ENCODE measurements at regions not wholly inside any gene's neighbourhood (a gene's known extent, or its start where the extent isn't known, plus 50 kb on each side); places are given as distances from the start of the nearest gene placed in this dataset.

DNA sequence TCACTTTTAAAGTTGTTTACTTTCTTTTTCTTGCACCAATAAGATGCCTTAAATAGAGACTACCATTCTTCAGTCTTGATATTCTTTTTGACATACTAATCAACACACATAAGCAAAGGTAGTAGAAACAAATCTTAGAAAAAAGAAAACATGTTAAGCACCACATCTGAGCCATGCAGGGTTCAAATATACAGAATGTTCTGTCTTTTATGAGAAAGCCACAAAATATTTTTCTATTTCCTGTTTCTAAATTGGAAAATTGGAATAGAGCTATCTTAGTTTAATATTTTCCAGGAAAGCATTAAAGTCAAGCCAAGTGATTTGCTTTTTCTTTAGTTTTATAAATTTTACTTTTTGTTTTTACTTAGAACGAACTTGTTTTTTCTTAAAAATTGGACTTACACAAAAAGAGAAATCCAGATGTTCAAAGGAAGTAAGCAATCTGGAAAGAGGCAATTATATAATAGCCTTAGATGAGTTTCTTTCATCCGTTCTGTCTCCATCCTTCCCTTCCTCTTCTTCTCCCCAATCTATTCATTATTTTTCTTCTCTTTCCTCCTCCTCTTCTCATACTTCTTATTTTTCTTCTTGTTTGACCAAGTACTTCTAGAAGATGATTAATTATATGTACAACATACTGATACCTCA lies 731.7 kb downstream of the SQOR start (continued):
- no peak for TF ChIP-seq YY1 (IDR thresholded peaks at IDR 0.05; ENCODE audit: insufficient read depth, insufficient replicate concordance, low read depth, low read length)
- no peak for TF ChIP-seq SSRP1 (CRISPR knock-in tag; IDR thresholded peaks at IDR 0.05)
- no peak for TF ChIP-seq ZNF331 (CRISPR knock-in tag; IDR thresholded peaks at IDR 0.05)
- no peak for TF ChIP-seq ZSCAN22 (CRISPR knock-in tag; IDR thresholded peaks at IDR 0.05)
- TF ChIP-seq KLF15 (CRISPR knock-in tag; IDR thresholded peaks at IDR 0.05; ENCODE audit: borderline replicate concordance), result no peak

GRCh38 chr15:46383978-46384377 lies 749.1 kb downstream of the SQOR start:
- WGBS (ENCODE audit: low lambda C conversion rate), result 2% methylated on average over 3 of the region's 3 CpGs
- BruUV-seq (replicated peaks), result no TSS peak
- Histone ChIP-seq H3K4me3 (replicated peaks in 1 of 3; ENCODE audit: insufficient read depth in 1 of 3, low read depth in 2 of 3, low read length in 3 of 3) (no peak overlapping the region), H3K4me2 (ENCODE audit: low read depth, low read length) (no peak overlapping the region), H2AFZ (ENCODE audit: low read length) (no peak overlapping the region), H3K36me3 (replicated peaks in 1 of 2; ENCODE audit: control insufficient read depth in 1 of 2, insufficient read depth in 2 of 2, low read length in 2 of 2) (no peaks in the 10 kb centered on the region), H4K20me1 (ENCODE audit: insufficient read depth, low read length) (no peaks in the 10 kb centered on the region), H3K27ac (ENCODE audit: extremely low read length, insufficient read depth, low read length) (no peak overlapping the region), H3K9me3 (ENCODE audit: low read length) (peaks cover 77% of the 10 kb centered on the region), H3K79me2 (ENCODE audit: insufficient read depth, low read length) (no peaks in the 10 kb centered on the region), H3K9ac (ENCODE audit: insufficient read depth, low read depth, low read length) (no peak overlapping the region), H3K4me1 (ENCODE audit: insufficient read depth, low read length) (no peaks in the 10 kb centered on the region), H3K27me3 (ENCODE audit: control insufficient read depth in 1 of 2, insufficient read depth in 2 of 2, low read length in 2 of 2) (no peaks in the 10 kb centered on the region)
- ATAC-seq (no peak), FAIRE-seq (no peak), DNase-seq (ENCODE audit: low spot score) (no peak)
- intact Hi-C loops (cut with micrococcal nuclease; ENCODE audit: unreplicated experiment) (no loop called here), in situ Hi-C loops (cut with HindIII; ENCODE audit: extremely low pct_ligation_motif_present, low pct_unique_long_range_greater_than_20kb) (no loop called here)
- CTCF ChIA-PET (ENCODE audit: low intra/inter-chr PET ratio, low total read pairs), result no interaction called here
- POLR2A ChIA-PET, result no interaction called here
- TF ChIP-seq, protein P1, sequence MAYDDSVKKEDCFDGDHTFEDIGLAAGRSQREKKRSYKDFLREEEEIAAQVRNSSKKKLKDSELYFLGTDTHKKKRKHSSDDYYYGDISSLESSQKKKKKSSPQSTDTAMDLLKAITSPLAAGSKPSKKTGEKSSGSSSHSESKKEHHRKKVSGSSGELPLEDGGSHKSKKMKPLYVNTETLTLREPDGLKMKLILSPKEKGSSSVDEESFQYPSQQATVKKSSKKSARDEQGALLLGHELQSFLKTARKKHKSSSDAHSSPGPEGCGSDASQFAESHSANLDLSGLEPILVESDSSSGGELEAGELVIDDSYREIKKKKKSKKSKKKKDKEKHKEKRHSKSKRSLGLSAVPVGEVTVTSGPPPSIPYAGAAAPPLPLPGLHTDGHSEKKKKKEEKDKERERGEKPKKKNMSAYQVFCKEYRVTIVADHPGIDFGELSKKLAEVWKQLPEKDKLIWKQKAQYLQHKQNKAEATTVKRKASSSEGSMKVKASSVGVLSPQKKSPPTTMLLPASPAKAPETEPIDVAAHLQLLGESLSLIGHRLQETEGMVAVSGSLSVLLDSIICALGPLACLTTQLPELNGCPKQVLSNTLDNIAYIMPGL (CRISPR knock-in tag; IDR thresholded peaks at IDR 0.05; ENCODE audit: borderline replicate concordance in 1 of 2, low read depth in 1 of 2), result no peak
- no peak for TF ChIP-seq CHD4 (IDR thresholded peaks at IDR 0.05; ENCODE audit: borderline replicate concordance, low read length)
- no peak for TF ChIP-seq ZNF614 (CRISPR knock-in tag; IDR thresholded peaks at IDR 0.05; ENCODE audit: borderline replicate concordance)
- no peak for TF ChIP-seq DR1 (CRISPR knock-in tag; IDR thresholded peaks at IDR 0.05)
- TF ChIP-seq, protein P2, sequence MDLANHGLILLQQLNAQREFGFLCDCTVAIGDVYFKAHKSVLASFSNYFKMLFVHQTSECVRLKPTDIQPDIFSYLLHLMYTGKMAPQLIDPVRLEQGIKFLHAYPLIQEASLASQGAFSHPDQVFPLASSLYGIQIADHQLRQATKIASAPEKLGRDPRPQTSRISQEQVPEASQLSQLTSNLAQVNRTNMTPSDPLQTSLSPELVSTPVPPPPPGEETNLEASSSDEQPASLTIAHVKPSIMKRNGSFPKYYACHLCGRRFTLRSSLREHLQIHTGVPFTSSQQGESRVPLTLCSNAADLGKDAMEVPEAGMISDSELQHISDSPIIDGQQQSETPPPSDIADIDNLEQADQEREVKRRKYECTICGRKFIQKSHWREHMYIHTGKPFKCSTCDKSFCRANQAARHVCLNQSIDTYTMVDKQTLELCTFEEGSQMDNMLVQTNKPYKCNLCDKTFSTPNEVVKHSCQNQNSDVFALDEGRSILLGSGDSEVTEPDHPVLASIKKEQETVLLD (CRISPR knock-in tag; IDR thresholded peaks at IDR 0.05; ENCODE audit: low read depth), result no peak
- TF ChIP-seq ZNF280B (CRISPR knock-in tag; IDR thresholded peaks at IDR 0.05; ENCODE audit: borderline replicate concordance), result no peak
- TF ChIP-seq TEF (CRISPR knock-in tag; IDR thresholded peaks at IDR 0.05), result no peak
- TF ChIP-seq ZSCAN31 (CRISPR knock-in tag; IDR thresholded peaks at IDR 0.05; ENCODE audit: low read depth), result no peak
- TF ChIP-seq SALL1 (CRISPR knock-in tag; IDR thresholded peaks at IDR 0.05), result no peak
- no peak for TF ChIP-seq ZC3H4 (CRISPR knock-in tag; IDR thresholded peaks at IDR 0.05; ENCODE audit: borderline replicate concordance)
